Ammon's horn (tissue), 1 donor: ENCODE measurements at regions not wholly inside any gene's neighbourhood (a gene's known extent, or its start where the extent isn't known, plus 50 kb on each side); places are given as distances from the start of the nearest gene placed in this dataset.

Experiments
- DNase-seq: peaks from one replicate; pipeline ENCODE4 v3.0.0-alpha.2; 2016; ENCODE audit warnings: low spot score

GRCh38 chr2:16278421-16279200 is 338.3 kb downstream of the MYCN start:
- DNase-seq, result no peak

GRCh38 chr2:16277117-16277516 is 336.8 kb downstream of the MYCN start:
- no peak for DNase-seq

- DNase-seq, result no peak
These were observed 335.3 kb downstream of the MYCN start for GRCh38 chr2:16275661-16276060.

GRCh38 chr2:16275131-16275530 is 334.8 kb downstream of the MYCN start:
- DNase-seq, result no peak

- DNase-seq, result no peak
These were observed 332.8 kb downstream of the MYCN start for GRCh38 chr2:16273111-16273510.

GRCh38 chr2:16272038-16272788 is 331.9 kb downstream of the MYCN start:
- no peak for DNase-seq

GRCh38 chr2:16271231-16271896 is 331.0 kb downstream of the MYCN start:
- DNase-seq, result no peak

- DNase-seq, result no peak
These were observed 330.1 kb downstream of the MYCN start for GRCh38 chr2:16270441-16270840.

- no peak for DNase-seq
These were observed 328.1 kb downstream of the MYCN start for GRCh38 chr2:16268301-16269000.

GRCh38 chr2:16266571-16266970 is 326.2 kb downstream of the MYCN start:
- DNase-seq, result no peak

GRCh38 chr2:16264931-16265540 is 324.7 kb downstream of the MYCN start:
- DNase-seq, result no peak

GRCh38 chr2:16264491-16264890 is 324.1 kb downstream of the MYCN start:
- DNase-seq, result no peak

- DNase-seq, result no peak
These were observed 323.0 kb downstream of the MYCN start for GRCh38 chr2:16263241-16263890.

GRCh38 chr2:16262526-16263178 is 322.3 kb downstream of the MYCN start:
- DNase-seq, result no peak

GRCh38 chr2:16261791-16262190 is 321.4 kb downstream of the MYCN start:
- no peak for DNase-seq

- no peak for DNase-seq
These were observed 320.7 kb downstream of the MYCN start for GRCh38 chr2:16261071-16261470.

- DNase-seq, result no peak
These were observed 319.9 kb downstream of the MYCN start for GRCh38 chr2:16260041-16260830.

- DNase-seq, result no peak
These were observed 318.7 kb downstream of the MYCN start for GRCh38 chr2:16259010-16259409.

- DNase-seq, result no peak
These were observed 318.0 kb downstream of the MYCN start for GRCh38 chr2:16258350-16258749.
